GF-D8 (cell line): ENCODE measurements at regions not wholly inside any gene's neighbourhood (a gene's known extent, or its start where the extent isn't known, plus 50 kb on each side); places are given as distances from the start of the nearest gene placed in this dataset.

Experiments used
- DNase-seq: peaks from one replicate; lab custom pipeline; 2025; lab: John Stamatoyannopoulos, UW

DNA sequence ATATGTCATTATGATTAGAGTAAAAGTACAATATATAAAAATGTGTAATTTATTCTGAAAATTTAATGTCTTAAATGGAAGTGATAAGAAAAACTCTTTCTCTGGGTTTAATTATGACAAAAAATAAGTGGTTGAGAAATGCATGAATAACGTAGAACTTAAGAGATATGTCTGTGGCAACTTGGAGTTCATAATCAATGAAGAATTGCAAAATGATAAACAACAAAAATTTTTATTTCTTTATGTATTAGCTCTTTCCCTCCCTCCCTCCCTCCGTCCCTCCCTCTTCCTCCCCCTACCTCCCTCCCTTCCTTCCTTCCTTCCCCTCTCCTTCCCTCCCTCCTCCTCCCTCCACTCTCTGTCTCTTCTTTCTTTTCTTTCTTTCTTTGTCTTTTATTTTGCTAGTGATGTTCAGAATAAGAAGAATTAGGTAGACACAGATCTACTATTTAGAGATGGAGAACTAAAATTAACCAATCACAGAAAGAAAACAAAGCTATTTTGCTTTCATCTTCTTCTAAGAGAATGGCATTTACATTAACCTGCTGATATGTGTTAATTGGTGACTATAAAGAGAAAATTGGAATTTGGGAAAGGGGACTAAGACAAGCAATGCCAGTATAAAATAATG lies 96.3 kb upstream of the PDC start:
- no peak for DNase-seq

GRCh38 chr1:186550832-186551231 lies 89.9 kb upstream of the PDC start:
- no peak for DNase-seq

GRCh38 chr1:186541003-186541402 lies 80.1 kb upstream of the PDC start:
- DNase-seq, result no peak

- no peak for DNase-seq
These were observed 79.6 kb upstream of the PDC start for GRCh38 chr1:186540521-186540920.

DNA sequence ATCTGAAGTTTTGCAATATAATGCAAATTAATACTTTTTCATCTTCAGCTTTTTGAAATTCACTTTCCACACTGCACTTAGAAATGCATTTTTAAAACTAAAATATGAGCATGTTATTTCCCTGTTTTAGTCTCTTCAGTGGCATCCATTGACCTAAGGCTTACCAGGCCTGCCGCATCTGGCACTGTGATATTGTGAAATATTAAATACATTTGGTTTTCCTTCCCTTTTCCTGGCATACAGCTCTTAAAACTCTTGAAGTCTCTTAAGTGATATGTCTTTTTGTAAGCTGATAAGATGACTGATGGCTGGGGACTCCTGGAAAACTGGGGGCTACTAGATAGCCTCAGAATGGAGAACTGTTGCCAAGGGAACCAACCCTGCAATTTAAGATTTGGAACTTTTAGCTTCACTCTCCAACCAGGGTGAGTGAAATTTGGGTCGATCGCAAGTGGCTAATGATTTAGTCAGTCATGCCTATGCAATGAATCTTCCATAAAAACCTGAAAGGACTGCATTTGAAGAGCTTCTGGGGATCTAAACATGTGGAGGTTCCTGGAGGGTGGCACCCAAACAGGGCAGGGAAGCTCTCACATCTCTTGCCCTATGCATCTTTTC lies 75.5 kb upstream of the PDC start:
- no peak for DNase-seq

GRCh38 chr1:186535388-186536133 lies 74.6 kb upstream of the PDC start:
- DNase-seq, result no peak

DNA sequence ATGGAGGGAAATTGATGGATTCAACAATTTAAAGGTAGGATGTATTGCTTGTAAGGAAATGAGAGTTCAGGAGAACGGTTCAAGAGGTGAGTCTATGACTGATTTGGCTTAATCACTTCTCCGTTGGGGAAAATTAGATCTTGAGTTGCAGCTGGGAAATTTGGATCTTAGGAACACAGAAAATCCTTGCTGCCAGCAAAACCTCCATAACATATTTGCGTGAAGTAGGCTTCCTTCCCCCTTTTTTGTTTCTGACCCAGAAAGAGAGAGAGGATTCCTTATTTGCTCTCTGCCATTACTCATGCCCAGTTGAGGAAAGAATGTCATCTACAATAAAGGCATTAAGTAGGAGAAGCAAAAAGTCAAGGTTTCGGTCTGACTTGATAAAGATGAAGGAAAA lies 73.5 kb upstream of the PDC start:
- no peak for DNase-seq

GRCh38 chr1:186532466-186532865 lies 71.6 kb upstream of the PDC start:
- no peak for DNase-seq

DNA sequence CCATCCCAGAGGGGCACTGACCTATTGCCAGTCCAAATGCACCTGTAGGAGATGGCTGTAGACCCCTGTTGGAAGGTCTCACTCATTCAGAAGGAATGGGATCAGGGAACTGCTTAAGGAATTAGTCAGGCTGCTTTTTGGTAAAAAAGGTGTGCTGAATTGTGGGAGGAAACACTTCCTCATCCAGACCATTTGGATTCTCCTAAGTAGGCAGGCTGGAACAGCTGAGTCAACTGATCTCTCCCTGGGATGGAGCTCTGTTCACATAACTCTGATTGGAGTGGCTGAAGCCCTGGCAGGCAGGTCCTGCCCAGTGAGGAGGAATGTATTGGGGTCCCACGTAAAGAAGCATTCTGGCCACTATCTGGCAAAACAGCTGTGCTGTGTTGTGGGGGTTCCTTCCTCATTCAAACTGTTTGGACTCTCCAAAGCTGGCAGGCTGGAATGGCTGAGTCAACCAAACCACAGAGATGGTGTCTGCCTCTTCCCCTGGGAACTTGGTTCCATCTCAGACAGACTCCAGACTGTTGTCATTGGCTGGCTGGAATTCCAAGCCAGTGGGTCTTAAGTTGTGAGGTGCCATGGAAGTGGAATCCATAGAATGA lies 70.7 kb upstream of the PDC start:
- DNase-seq, result no peak

DNA sequence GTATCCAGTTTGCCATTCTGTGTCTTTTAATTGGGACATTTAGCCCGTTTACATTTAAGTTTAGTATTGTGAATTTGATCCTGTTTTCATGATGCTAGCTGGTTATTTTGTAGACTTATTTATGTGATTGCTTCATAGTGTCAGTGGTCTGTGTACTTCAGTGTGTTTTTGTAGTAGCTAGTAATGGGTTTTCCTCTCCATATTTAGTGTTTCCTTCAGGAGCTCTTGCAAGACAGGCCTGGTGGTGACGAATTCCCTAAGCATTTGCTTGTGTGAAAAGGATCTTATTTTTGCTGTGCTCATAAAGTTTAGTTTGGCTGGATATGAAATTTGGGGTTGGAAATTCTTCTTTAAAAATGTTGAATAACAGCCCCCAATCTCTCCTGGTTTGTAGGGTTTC lies 69.2 kb upstream of the PDC start:
- DNase-seq, result no peak

GRCh38 chr1:186519982-186520381 lies 59.1 kb upstream of the PDC start:
- DNase-seq, result no peak

- no peak for DNase-seq
These were observed 58.0 kb upstream of the PDC start for GRCh38 chr1:186518822-186519381.

GRCh38 chr1:186518395-186518794 lies 57.5 kb upstream of the PDC start:
- no peak for DNase-seq

GRCh38 chr1:186514367-186514766 lies 53.5 kb upstream of the PDC start:
- no peak for DNase-seq

DNA sequence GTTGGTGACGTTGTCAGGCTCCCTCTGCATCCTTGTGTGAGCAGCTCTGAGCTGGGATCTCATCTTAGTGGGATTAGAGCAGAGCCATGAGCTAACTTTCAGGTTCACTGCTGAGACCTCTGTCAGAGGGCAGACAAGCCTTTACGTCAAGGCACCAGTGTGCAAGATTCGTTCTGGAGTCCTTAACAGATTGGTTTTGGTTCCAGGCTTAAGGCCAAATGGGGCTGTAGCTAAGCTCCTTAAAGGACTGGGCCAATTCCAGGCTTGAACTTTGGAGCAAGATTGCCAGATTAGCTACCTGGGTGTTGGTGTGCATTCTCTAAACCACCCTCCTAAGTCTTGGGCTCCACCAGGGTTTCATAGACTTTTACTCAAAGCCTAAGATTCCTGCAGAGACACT lies 52.6 kb upstream of the PDC start:
- no peak for DNase-seq

- no peak for DNase-seq
These were observed 52.0 kb upstream of the PDC start for GRCh38 chr1:186512698-186513457.

- DNase-seq, result no peak
These were observed 51.1 kb upstream of the PDC start for GRCh38 chr1:186511761-186512637.
